ENCODE measurements at regions not wholly inside any gene's neighbourhood (a gene's known extent, or its start where the extent isn't known, plus 50 kb on each side); places are given as distances from the start of the nearest gene placed in this dataset.

DNA sequence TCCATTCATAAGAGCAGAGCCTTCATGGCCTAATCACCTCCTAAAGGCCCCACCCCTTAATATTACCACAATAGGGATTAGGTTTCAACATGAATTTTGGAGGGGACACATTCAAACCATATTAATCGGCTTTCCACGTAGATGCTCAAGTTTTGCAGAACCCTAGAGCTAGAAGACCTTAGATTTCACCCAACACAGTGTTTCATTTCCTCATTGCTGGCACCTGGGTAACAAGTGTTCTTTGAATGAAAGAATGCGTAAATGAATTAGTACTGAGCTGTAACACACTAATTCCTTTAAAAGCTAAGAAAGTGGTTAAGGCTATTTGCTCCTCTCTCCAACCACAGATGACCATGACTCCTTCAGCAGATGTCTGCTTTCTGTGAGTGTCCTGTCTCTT is 252.5 kb downstream of the SMAD2 start:
- peaks cover 33% of the 10 kb centered on the region for H3K27me3 Mint-ChIP-seq (ENCODE audit: unreplicated experiment)
- H3K9me3 Mint-ChIP-seq (ENCODE audit: low read depth, unreplicated experiment) = no peaks in the 10 kb centered on the region
- intact Hi-C loops (cut with micrococcal nuclease; ENCODE audit: unreplicated experiment) = no loop called here
- CTCF ChIA-PET = no interaction called here
- H3K36me3 Mint-ChIP-seq (ENCODE audit: insufficient read depth, unreplicated experiment) = no peaks in the 10 kb centered on the region
- no TSS peak for BruUV-seq (replicated peaks)
- H3K27ac Mint-ChIP-seq (ENCODE audit: unreplicated experiment) = no peak overlapping the region
- no peak overlapping the region for H3K4me3 Mint-ChIP-seq (ENCODE audit: low read depth, unreplicated experiment)
- no peaks in the 10 kb centered on the region for H3K4me1 Mint-ChIP-seq (ENCODE audit: low read depth, unreplicated experiment)
- no peak for DNase-seq
- TF ChIP-seq, protein P1, sequence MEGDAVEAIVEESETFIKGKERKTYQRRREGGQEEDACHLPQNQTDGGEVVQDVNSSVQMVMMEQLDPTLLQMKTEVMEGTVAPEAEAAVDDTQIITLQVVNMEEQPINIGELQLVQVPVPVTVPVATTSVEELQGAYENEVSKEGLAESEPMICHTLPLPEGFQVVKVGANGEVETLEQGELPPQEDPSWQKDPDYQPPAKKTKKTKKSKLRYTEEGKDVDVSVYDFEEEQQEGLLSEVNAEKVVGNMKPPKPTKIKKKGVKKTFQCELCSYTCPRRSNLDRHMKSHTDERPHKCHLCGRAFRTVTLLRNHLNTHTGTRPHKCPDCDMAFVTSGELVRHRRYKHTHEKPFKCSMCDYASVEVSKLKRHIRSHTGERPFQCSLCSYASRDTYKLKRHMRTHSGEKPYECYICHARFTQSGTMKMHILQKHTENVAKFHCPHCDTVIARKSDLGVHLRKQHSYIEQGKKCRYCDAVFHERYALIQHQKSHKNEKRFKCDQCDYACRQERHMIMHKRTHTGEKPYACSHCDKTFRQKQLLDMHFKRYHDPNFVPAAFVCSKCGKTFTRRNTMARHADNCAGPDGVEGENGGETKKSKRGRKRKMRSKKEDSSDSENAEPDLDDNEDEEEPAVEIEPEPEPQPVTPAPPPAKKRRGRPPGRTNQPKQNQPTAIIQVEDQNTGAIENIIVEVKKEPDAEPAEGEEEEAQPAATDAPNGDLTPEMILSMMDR (IDR thresholded peaks at IDR 0.05; ENCODE audit: unreplicated experiment) = no peak

DNA sequence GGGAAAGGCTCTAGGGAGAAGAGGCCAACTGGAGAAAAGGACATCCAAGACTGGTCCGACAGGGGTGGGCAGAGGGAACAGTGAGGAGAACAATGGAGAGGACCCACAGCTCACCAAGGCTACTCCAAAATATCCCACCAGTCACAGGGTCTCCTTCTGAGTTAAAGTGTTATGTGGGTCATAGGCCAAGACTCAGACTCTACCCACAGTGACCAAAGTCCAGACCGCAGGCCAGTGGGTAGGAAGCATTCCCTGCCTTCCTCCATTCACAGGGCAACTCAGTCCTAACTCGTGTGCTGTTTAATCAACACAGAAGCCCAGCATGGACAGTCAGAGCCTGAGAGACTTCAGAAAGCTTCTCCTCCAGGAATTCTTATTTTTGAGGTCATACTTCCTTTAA is 260.6 kb downstream of the SMAD2 start:
- no TSS peak for BruUV-seq (replicated peaks)
- no peak overlapping the region for H3K27ac Mint-ChIP-seq (ENCODE audit: unreplicated experiment)
- CTCF ChIA-PET = no interaction called here
- TF ChIP-seq, protein P1 (IDR thresholded peaks at IDR 0.05; ENCODE audit: unreplicated experiment) = no peak
- no peak for DNase-seq
- H3K4me3 Mint-ChIP-seq (ENCODE audit: low read depth, unreplicated experiment) = no peak overlapping the region
- H3K9me3 Mint-ChIP-seq (ENCODE audit: low read depth, unreplicated experiment) = no peaks in the 10 kb centered on the region
- intact Hi-C loops (cut with micrococcal nuclease; ENCODE audit: unreplicated experiment) = no loop called here
- no peaks in the 10 kb centered on the region for H3K27me3 Mint-ChIP-seq (ENCODE audit: unreplicated experiment)
- no peaks in the 10 kb centered on the region for H3K4me1 Mint-ChIP-seq (ENCODE audit: low read depth, unreplicated experiment)
- no peaks in the 10 kb centered on the region for H3K36me3 Mint-ChIP-seq (ENCODE audit: insufficient read depth, unreplicated experiment)

GRCh38 chr18:47658498-47658897 is 272.0 kb downstream of the SMAD2 start:
- no peak for DNase-seq
- TF ChIP-seq, protein P1 (IDR thresholded peaks at IDR 0.05; ENCODE audit: unreplicated experiment) = no peak
- intact Hi-C loops (cut with micrococcal nuclease; ENCODE audit: unreplicated experiment) = no loop called here
- BruUV-seq (replicated peaks) = no TSS peak
- Mint-ChIP-seq H3K9me3 (ENCODE audit: low read depth, unreplicated experiment) (peaks cover 7% of the 10 kb centered on the region), H3K36me3 (ENCODE audit: insufficient read depth, unreplicated experiment) (no peaks in the 10 kb centered on the region), H3K27me3 (ENCODE audit: unreplicated experiment) (no peaks in the 10 kb centered on the region), H3K4me1 (ENCODE audit: low read depth, unreplicated experiment) (no peaks in the 10 kb centered on the region), H3K4me3 (ENCODE audit: low read depth, unreplicated experiment) (no peak overlapping the region), H3K27ac (ENCODE audit: unreplicated experiment) (no peak overlapping the region)
- CTCF ChIA-PET = interaction anchor here (0.9 kb wide), 1 partner anchor 784 kb away, joined by 6 read pairs; no protein-coding TSS in a partner anchor

DNA sequence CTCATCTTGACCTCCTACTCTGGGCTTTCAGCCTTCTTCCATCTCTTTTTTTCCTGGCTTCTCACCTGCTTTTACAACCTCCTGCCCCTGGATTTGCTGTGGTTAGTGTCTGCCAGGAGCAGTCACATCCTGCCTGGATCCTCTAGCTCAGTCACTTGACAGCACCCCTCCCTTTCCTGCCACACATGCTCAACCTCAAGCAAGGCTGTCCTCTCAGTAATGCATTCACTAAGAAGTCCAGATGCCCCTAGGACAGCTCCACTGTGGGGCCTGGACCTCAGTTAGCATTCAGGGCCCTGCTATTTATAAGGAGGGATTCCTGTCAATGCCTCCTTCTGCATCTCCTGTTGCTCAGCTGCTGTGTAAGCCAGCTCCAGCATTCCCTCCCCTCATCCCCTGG is 275.5 kb downstream of the SMAD2 start:
- TF ChIP-seq, protein P1 (IDR thresholded peaks at IDR 0.05; ENCODE audit: unreplicated experiment) = no peak
- BruUV-seq (replicated peaks) = no TSS peak
- H3K27me3 Mint-ChIP-seq (ENCODE audit: unreplicated experiment) = peaks cover 14% of the 10 kb centered on the region
- no peak overlapping the region for H3K27ac Mint-ChIP-seq (ENCODE audit: unreplicated experiment)
- H3K4me1 Mint-ChIP-seq (ENCODE audit: low read depth, unreplicated experiment) = no peaks in the 10 kb centered on the region
- DNase-seq = no peak
- no peaks in the 10 kb centered on the region for H3K36me3 Mint-ChIP-seq (ENCODE audit: insufficient read depth, unreplicated experiment)
- intact Hi-C loops (cut with micrococcal nuclease; ENCODE audit: unreplicated experiment) = no loop called here
- H3K4me3 Mint-ChIP-seq (ENCODE audit: low read depth, unreplicated experiment) = no peak overlapping the region
- H3K9me3 Mint-ChIP-seq (ENCODE audit: low read depth, unreplicated experiment) = peaks cover 5% of the 10 kb centered on the region
- CTCF ChIA-PET = no interaction called here

Data from Calu3 (cell line).